SK-N-SH (cell line): ENCODE measurements at regions not wholly inside any gene's neighbourhood (a gene's known extent, or its start where the extent isn't known, plus 50 kb on each side); places are given as distances from the start of the nearest gene placed in this dataset.

Experiments
- CTCF ChIP-seq: fragments of 200-600 bp; sonication (generic); IDR thresholded peaks from 2 replicates; pipeline ENCODE4 v1.6.1; 2017; ENCODE audit warnings: antibody characterized with exemption, mild to moderate bottlenecking, moderate library complexity
- YY1 ChIP-seq: IDR thresholded peaks from 2 replicates; pipeline ENCODE4 v1.4.0; 2012; ENCODE audit warnings: low read depth, mild to moderate bottlenecking

- TF ChIP-seq YY1 (no peak), CTCF (no peak)
These were observed 334.5 kb upstream of the SEL1L start for GRCh38 chr14:81868172-81868571.
